GM23338 (cell line): ENCODE measurements at regions not wholly inside any gene's neighbourhood (a gene's known extent, or its start where the extent isn't known, plus 50 kb on each side); places are given as distances from the start of the nearest gene placed in this dataset.
"Not testable (repeated sequence)": the region's sequence is repeated elsewhere in the genome, so short reads cannot be mapped to it uniquely, and the experiment has no call there.

Experiments
- ATAC-seq: fragments of 200-7000 bp; cut with Tn5 transposase; 3 replicates; pipeline ENCODE4 v1.9.1; 2020
- DNase-seq: peaks from one replicate; pipeline ENCODE4 v3.0.0-alpha.2; 2015; ENCODE audit warnings: low spot score
- H2AFZ ChIP-seq: fragments of 200-600 bp; sonication (generic); 2 replicates; pipeline ENCODE4 v1.8.0; 2016; ENCODE audit warnings: antibody characterized with exemption, mild to moderate bottlenecking, moderate library complexity
- H3F3A ChIP-seq: fragments of 200-600 bp; sonication (generic); replicated peaks from 2 replicates; pipeline ENCODE4 v1.8.0; 2017; ENCODE audit warnings: antibody characterized with exemption, mixed run types, low read depth
- H3K27ac ChIP-seq: fragments of 200-600 bp; sonication (generic); 2 replicates; pipeline ENCODE4 v1.6.1; 2016; ENCODE audit warnings: low read depth
- H3K27me3 ChIP-seq: fragments of 200-600 bp; sonication (generic); 2 replicates; pipeline ENCODE4 v1.8.0; 2016; ENCODE audit warnings: mild to moderate bottlenecking, mixed run types, moderate library complexity; ENCODE audit not compliant: insufficient read depth
- H3K36me3 ChIP-seq: fragments of 200-600 bp; sonication (generic); 2 replicates; pipeline ENCODE4 v1.8.0; 2016; ENCODE audit warnings: mild to moderate bottlenecking; ENCODE audit not compliant: insufficient read depth
- H3K4me1 ChIP-seq: fragments of 200-600 bp; sonication (generic); 2 replicates; pipeline ENCODE4 v1.8.0; 2016; ENCODE audit warnings: mild to moderate bottlenecking, moderate library complexity; ENCODE audit not compliant: insufficient read depth
- H3K4me2 ChIP-seq: fragments of 200-600 bp; sonication (generic); 2 replicates; pipeline ENCODE4 v1.7.1; 2017; ENCODE audit warnings: mixed run types
- H3K4me3 ChIP-seq: fragments of 200-600 bp; sonication (generic); 2 replicates; pipeline ENCODE4 v1.6.1; 2016; ENCODE audit warnings: mixed run types
- H3K79me2 ChIP-seq: fragments of 200-600 bp; sonication (generic); replicated peaks from 2 replicates; pipeline ENCODE4 v1.8.0; 2017; ENCODE audit warnings: mild to moderate bottlenecking; ENCODE audit not compliant: insufficient read depth
- H3K9me2 ChIP-seq: fragments of 200-600 bp; sonication (generic); 2 replicates; pipeline ENCODE4 v1.8.0; 2017; ENCODE audit not compliant: insufficient read depth
- H4K20me1 ChIP-seq: fragments of 200-600 bp; sonication (generic); replicated peaks from 2 replicates; pipeline ENCODE4 v1.8.0; 2017; ENCODE audit warnings: mild to moderate bottlenecking; ENCODE audit not compliant: insufficient read depth
- H3K27ac Mint-ChIP-seq: 2 replicates; pipeline ENCODE4 v1.8.0; 2020; ENCODE audit warnings: inconsistent platforms, mild to moderate bottlenecking, moderate library complexity, mixed read lengths
- H3K27me3 Mint-ChIP-seq: 3 replicates; pipeline ENCODE4 v1.8.0; 2022; ENCODE audit warnings: low read depth, mild to moderate bottlenecking, moderate library complexity, mixed read lengths, inconsistent platforms; ENCODE audit not compliant: insufficient read depth, poor library complexity
- H3K36me3 Mint-ChIP-seq: 3 replicates; pipeline ENCODE4 v1.8.0; 2021; ENCODE audit warnings: low read depth, mild to moderate bottlenecking, inconsistent platforms, moderate library complexity, mixed read lengths
- H3K4me1 Mint-ChIP-seq: 3 replicates; pipeline ENCODE4 v1.8.0; 2020; ENCODE audit warnings: mild to moderate bottlenecking, inconsistent platforms, mixed read lengths
- H3K4me3 Mint-ChIP-seq: 3 replicates; pipeline ENCODE4 v1.8.0; 2021; ENCODE audit warnings: moderate library complexity, mild to moderate bottlenecking, inconsistent platforms, mixed read lengths
- H3K9me3 Mint-ChIP-seq: 3 replicates; pipeline ENCODE4 v1.8.0; 2020; ENCODE audit warnings: moderate library complexity, mild to moderate bottlenecking, inconsistent platforms, mixed read lengths
- NANOG ChIP-seq: IDR thresholded peaks from 2 replicates; pipeline ENCODE4 v1.6.1; 2016; ENCODE audit warnings: antibody characterized with exemption, borderline replicate concordance
- POLR2AphosphoS5 ChIP-seq: IDR thresholded peaks from 2 replicates; pipeline ENCODE4 v1.6.1; 2016; ENCODE audit warnings: antibody characterized with exemption, low read depth
- ZNF114 ChIP-seq: fragments of 250-450 bp; sonication (Bioruptor Pico); IDR thresholded peaks from 2 replicates; pipeline ENCODE4 v1.5.0; 2020; ENCODE audit warnings: mild to moderate bottlenecking, moderate library complexity
- TF ChIP-seq, protein P1 (sequence below), 2 experiments: fragments of 200-600 bp in 1 of 2; sonication (generic) in 1 of 2; conservative IDR thresholded peaks; 2 replicates each; pipeline versions ENCODE4 v1.5.1 to v1.6.1; 2016 to 2017; ENCODE audit warnings: antibody characterized with exemption in 2 of 2, low read depth in 2 of 2, mild to moderate bottlenecking in 2 of 2, moderate library complexity in 1 of 2
- TF ChIP-seq, protein P2 (sequence below): fragments of 250-450 bp; sonication (Bioruptor Pico); IDR thresholded peaks from 2 replicates; pipeline ENCODE4 v1.5.0; 2020; ENCODE audit warnings: mild to moderate bottlenecking, moderate library complexity

DNA sequence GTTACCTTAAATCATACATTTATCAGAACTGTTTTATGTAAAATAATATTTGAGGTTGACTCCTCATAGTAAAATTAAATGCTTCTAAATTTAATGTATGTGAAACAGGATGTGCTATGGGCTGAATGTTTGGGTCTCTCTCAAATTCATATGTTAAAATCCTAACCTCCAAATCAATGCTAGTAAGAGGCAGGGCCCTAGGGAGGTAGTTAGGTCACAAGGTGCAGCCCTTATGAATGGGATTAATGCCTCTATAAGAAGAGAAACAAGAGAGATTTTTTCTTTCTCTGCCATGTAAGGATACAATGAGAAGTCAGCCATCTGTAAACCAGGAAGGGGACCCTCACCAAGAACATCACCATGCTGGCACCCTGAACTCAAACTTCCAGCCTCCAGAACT lies 67.2 kb upstream of the ETAA1 start:
- Histone ChIP-seq H3K4me1 (peaks cover 54% of the 10 kb centered on the region), H3K27me3 (no peaks in the 10 kb centered on the region), H3K79me2 (peaks cover 50% of the 10 kb centered on the region), H3K4me3 (peak overlapping the region; percentile 82), H3F3A (peaks cover 14% of the 10 kb centered on the region), H2AFZ (no peak overlapping the region), H3K27ac (peak overlapping the region; percentile 86), H4K20me1 (peaks cover 18% of the 10 kb centered on the region), H3K36me3 (peaks cover 22% of the 10 kb centered on the region), H3K9me2 (no peaks in the 10 kb centered on the region), H3K4me2 (peak overlapping the region; percentile 75)
- Mint-ChIP-seq H3K27me3 (peaks cover 10% of the 10 kb centered on the region), H3K36me3 (no peaks in the 10 kb centered on the region), H3K27ac (peak overlapping the region; percentile 94), H3K4me1 (peaks cover 53% of the 10 kb centered on the region), H3K4me3 (peak overlapping the region; percentile 77), H3K9me3 (peaks cover 11% of the 10 kb centered on the region)
- TF ChIP-seq, protein P1, sequence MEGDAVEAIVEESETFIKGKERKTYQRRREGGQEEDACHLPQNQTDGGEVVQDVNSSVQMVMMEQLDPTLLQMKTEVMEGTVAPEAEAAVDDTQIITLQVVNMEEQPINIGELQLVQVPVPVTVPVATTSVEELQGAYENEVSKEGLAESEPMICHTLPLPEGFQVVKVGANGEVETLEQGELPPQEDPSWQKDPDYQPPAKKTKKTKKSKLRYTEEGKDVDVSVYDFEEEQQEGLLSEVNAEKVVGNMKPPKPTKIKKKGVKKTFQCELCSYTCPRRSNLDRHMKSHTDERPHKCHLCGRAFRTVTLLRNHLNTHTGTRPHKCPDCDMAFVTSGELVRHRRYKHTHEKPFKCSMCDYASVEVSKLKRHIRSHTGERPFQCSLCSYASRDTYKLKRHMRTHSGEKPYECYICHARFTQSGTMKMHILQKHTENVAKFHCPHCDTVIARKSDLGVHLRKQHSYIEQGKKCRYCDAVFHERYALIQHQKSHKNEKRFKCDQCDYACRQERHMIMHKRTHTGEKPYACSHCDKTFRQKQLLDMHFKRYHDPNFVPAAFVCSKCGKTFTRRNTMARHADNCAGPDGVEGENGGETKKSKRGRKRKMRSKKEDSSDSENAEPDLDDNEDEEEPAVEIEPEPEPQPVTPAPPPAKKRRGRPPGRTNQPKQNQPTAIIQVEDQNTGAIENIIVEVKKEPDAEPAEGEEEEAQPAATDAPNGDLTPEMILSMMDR (conservative IDR thresholded peaks at IDR 0.05; ENCODE audit: low read depth in 2 of 2), result no peak
- TF ChIP-seq NANOG (0 out of 2 replicates have a peak, but pooled peaks have one; percentile 31), POLR2AphosphoS5 (peak; percentile 48; the same call in 1 of the 2 replicates), ZNF114 (CRISPR knock-in tag) (no peak)
- DNase-seq (peak; percentile 57), ATAC-seq (peak; percentile 85)

DNA sequence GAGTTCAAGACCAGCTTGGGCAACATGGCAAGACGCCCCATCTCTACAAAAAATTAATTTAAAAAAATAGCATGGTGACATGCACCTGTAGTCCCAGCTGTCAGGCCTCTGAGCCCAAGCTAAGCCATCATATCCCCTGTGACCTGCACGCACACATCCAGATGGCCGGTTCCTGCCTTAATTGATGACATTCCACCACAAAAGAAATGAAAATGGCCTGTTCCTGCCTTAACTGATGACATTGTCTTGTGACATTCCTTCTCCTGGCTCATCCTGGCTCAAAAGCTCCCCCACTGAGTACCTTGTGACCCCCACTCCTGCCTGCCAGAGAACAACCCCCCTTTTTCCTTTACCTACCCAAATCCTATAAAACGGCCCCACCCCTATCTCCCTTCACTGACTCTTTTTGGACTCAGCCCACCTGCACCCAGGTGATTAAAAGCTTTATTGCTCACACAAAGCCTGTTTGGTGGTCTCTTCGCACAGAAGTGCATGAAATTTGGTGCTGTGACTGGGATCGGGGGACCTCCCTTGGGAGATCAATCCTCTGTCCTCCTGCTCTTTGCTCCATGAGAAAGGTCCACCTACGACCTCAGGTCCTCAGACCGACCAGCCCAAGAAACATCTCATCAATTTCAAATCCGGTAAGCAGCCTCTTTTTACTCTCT lies 65.6 kb upstream of the ETAA1 start:
- not testable (repeated sequence) for H3K36me3 Mint-ChIP-seq, H3K9me2 ChIP-seq, H3K27me3 ChIP-seq, DNase-seq, H3K27ac Mint-ChIP-seq, H2AFZ ChIP-seq, H3K4me3 Mint-ChIP-seq, H3K27me3 Mint-ChIP-seq
- TF ChIP-seq, protein P2, sequence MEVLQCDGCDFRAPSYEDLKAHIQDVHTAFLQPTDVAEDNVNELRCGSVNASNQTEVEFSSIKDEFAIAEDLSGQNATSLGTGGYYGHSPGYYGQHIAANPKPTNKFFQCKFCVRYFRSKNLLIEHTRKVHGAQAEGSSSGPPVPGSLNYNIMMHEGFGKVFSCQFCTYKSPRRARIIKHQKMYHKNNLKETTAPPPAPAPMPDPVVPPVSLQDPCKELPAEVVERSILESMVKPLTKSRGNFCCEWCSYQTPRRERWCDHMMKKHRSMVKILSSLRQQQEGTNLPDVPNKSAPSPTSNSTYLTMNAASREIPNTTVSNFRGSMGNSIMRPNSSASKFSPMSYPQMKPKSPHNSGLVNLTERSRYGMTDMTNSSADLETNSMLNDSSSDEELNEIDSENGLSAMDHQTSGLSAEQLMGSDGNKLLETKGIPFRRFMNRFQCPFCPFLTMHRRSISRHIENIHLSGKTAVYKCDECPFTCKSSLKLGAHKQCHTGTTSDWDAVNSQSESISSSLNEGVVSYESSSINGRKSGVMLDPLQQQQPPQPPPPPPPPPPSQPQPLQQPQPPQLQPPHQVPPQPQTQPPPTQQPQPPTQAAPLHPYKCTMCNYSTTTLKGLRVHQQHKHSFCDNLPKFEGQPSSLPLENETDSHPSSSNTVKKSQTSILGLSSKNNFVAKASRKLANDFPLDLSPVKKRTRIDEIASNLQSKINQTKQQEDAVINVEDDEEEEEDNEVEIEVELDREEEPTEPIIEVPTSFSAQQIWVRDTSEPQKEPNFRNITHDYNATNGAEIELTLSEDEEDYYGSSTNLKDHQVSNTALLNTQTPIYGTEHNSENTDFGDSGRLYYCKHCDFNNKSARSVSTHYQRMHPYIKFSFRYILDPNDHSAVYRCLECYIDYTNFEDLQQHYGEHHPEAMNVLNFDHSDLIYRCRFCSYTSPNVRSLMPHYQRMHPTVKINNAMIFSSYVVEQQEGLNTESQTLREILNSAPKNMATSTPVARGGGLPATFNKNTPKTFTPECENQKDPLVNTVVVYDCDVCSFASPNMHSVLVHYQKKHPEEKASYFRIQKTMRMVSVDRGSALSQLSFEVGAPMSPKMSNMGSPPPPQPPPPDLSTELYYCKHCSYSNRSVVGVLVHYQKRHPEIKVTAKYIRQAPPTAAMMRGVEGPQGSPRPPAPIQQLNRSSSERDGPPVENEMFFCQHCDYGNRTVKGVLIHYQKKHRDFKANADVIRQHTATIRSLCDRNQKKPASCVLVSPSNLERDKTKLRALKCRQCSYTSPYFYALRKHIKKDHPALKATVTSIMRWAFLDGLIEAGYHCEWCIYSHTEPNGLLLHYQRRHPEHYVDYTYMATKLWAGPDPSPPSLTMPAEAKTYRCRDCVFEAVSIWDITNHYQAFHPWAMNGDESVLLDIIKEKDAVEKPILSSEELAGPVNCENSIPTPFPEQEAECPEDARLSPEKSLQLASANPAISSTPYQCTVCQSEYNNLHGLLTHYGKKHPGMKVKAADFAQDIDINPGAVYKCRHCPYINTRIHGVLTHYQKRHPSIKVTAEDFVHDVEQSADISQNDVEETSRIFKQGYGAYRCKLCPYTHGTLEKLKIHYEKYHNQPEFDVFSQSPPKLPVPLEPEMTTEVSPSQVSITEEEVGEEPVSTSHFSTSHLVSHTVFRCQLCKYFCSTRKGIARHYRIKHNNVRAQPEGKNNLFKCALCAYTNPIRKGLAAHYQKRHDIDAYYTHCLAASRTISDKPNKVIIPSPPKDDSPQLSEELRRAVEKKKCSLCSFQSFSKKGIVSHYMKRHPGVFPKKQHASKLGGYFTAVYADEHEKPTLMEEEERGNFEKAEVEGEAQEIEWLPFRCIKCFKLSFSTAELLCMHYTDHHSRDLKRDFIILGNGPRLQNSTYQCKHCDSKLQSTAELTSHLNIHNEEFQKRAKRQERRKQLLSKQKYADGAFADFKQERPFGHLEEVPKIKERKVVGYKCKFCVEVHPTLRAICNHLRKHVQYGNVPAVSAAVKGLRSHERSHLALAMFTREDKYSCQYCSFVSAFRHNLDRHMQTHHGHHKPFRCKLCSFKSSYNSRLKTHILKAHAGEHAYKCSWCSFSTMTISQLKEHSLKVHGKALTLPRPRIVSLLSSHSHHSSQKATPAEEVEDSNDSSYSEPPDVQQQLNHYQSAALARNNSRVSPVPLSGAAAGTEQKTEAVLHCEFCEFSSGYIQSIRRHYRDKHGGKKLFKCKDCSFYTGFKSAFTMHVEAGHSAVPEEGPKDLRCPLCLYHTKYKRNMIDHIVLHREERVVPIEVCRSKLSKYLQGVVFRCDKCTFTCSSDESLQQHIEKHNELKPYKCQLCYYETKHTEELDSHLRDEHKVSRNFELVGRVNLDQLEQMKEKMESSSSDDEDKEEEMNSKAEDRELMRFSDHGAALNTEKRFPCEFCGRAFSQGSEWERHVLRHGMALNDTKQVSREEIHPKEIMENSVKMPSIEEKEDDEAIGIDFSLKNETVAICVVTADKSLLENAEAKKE (CRISPR knock-in tag), result 0 out of 2 replicates have a peak, but pooled peaks have one; percentile 23
- TF ChIP-seq NANOG, result peak; percentile 95
- TF ChIP-seq POLR2AphosphoS5, result peak; percentile 74
- Histone ChIP-seq H3K36me3 (peaks cover 38% of the 10 kb centered on the region), H3K4me3 (peak overlapping the region; percentile 82), H3K79me2 (peaks cover 66% of the 10 kb centered on the region), H3F3A (peaks cover 18% of the 10 kb centered on the region), H3K4me1 (peaks cover 43% of the 10 kb centered on the region), H3K27ac (peak overlapping the region; percentile 95), H4K20me1 (peaks cover 22% of the 10 kb centered on the region), H3K4me2 (peak overlapping the region; percentile 85)
- H3K4me1 Mint-ChIP-seq, result peaks cover 40% of the 10 kb centered on the region
- ATAC-seq, result peak; percentile 20; the same call in 2 of the 3 replicates
- H3K9me3 Mint-ChIP-seq, result peaks cover 11% of the 10 kb centered on the region
